Endothelial cell of umbilical vein (primary cell): ENCODE measurements at regions not wholly inside any gene's neighbourhood (a gene's known extent, or its start where the extent isn't known, plus 50 kb on each side); places are given as distances from the start of the nearest gene placed in this dataset.

Experiments used
- BruUV-seq: library from RNA; stranded (reverse); fragments of 400-500 nt; replicated peaks from 2 replicates; lab custom pipeline; 2021; lab: Mats Ljungman, UMichigan
- CTCF ChIA-PET: fragments of 300-600, 350-600 bp; sonication (Branson Sonifier 250); formaldehyde crosslinking; loops from one replicate; lab custom pipeline; 2021; ENCODE audit warnings: antibody characterized with exemption, inconsistent platforms; lab: Charles Lee
- POLR2A ChIA-PET: fragments of 300-600, 350-600 bp; sonication (Branson Sonifier 250); formaldehyde crosslinking; loops from one replicate; lab custom pipeline; 2021; ENCODE audit warnings: antibody characterized with exemption, inconsistent platforms; lab: Charles Lee
- DNase-seq: peaks from one replicate; pipeline ENCODE4 v3.0.0-alpha.2; 2011; ENCODE audit warnings: low read depth, low spot score
- FAIRE-seq: peaks from 2 replicates; lab custom pipeline; 2011; peaks lifted over from hg19 to GRCh38; lab: Jason Lieb, UNC
- H2AFZ ChIP-seq: 2 replicates; pipeline ENCODE4 v1.6.0; 2012; ENCODE audit warnings: low read depth, low read length, control low read depth, inconsistent platforms
- H3K27ac ChIP-seq: 2 replicates; pipeline ENCODE4 v1.5.1; 2011; ENCODE audit warnings: low read depth, mild to moderate bottlenecking, control low read depth, low read length, moderate library complexity; ENCODE audit not compliant: insufficient read depth
- H3K27me3 ChIP-seq, 2 experiments: 2 replicates each; pipeline versions ENCODE4 v1.6.0 to v1.6.1; 2011; ENCODE audit warnings: low read length in 2 of 2, mixed read lengths in 1 of 2; ENCODE audit not compliant: control insufficient read depth in 2 of 2, insufficient read depth in 2 of 2
- H3K36me3 ChIP-seq, 2 experiments: 2 replicates in 1 of 2; 3 replicates in 1 of 2; pipeline ENCODE4 v1.5.1; 2011; ENCODE audit warnings: low read length in 2 of 2, mild to moderate bottlenecking in 1 of 2, moderate library complexity in 1 of 2; ENCODE audit not compliant: control insufficient read depth in 2 of 2, insufficient read depth in 2 of 2; ENCODE audit errors: extremely low read depth in 1 of 2
- H3K4me1 ChIP-seq: 3 replicates; pipeline ENCODE4 v1.5.1; 2011; ENCODE audit warnings: mild to moderate bottlenecking, low read length; ENCODE audit not compliant: control insufficient read depth, insufficient read depth; ENCODE audit errors: extremely low read depth
- H3K4me2 ChIP-seq: 2 replicates; pipeline ENCODE4 v1.6.1; 2011; ENCODE audit warnings: low read length, control low read depth, mixed read lengths; ENCODE audit not compliant: insufficient read depth
- H3K4me3 ChIP-seq, 3 experiments: fragments of 200-600 bp in 1 of 3; sonication (generic), shearing (Covaris generic) in 1 of 3; replicated peaks in 1 of 3; 2 replicates each; pipeline ENCODE4 v1.5.1; 2011 to 2016; ENCODE audit warnings: control low read depth in 3 of 3, low read length in 3 of 3, mild to moderate bottlenecking in 2 of 3, inconsistent platforms in 1 of 3, low read depth in 1 of 3, moderate library complexity in 1 of 3; ENCODE audit not compliant: insufficient read depth in 1 of 3
- H3K79me2 ChIP-seq: 2 replicates; pipeline ENCODE4 v1.6.0; 2012; ENCODE audit warnings: low read length, inconsistent platforms; ENCODE audit not compliant: control insufficient read depth, insufficient read depth
- H3K9ac ChIP-seq: replicated peaks from 2 replicates; pipeline ENCODE3; 2011; ENCODE audit warnings: low read length, control low read depth; ENCODE audit not compliant: insufficient read depth; ENCODE audit errors: extremely low read depth
- H3K9me1 ChIP-seq: replicated peaks from 3 replicates; pipeline ENCODE4 v1.6.0; 2011; ENCODE audit warnings: mild to moderate bottlenecking, low read length; ENCODE audit not compliant: control insufficient read depth, insufficient read depth; ENCODE audit errors: extremely low read depth
- H3K9me3 ChIP-seq: replicated peaks from 2 replicates; pipeline ENCODE4 v1.5.1; 2012; ENCODE audit warnings: low read length, inconsistent platforms; ENCODE audit not compliant: control insufficient read depth, insufficient read depth
- H4K20me1 ChIP-seq: replicated peaks from 2 replicates; pipeline ENCODE3; 2011; ENCODE audit warnings: mild to moderate bottlenecking, low read length; ENCODE audit not compliant: control insufficient read depth, insufficient read depth; ENCODE audit errors: extremely low read depth
- CTCF ChIP-seq, 2 donors: IDR thresholded peaks; 1 replicate in 1 of 2; 2 replicates in 1 of 2; pipeline ENCODE4 v1.5.1; 2011; ENCODE audit warnings: low read length in 2 of 2, mild to moderate bottlenecking in 2 of 2, moderate library complexity in 2 of 2, control low read depth in 1 of 2, inconsistent platforms in 1 of 2, low read depth in 1 of 2; ENCODE audit not compliant: insufficient read depth in 1 of 2; ENCODE audit errors: extremely low read depth in 1 of 2
- EZH2 ChIP-seq: IDR thresholded peaks from 2 replicates; pipeline ENCODE4 v1.6.1; 2012; ENCODE audit warnings: borderline replicate concordance, low read depth, mild to moderate bottlenecking, moderate library complexity, low read length, inconsistent platforms; ENCODE audit not compliant: severe bottlenecking
- FOS ChIP-seq: IDR thresholded peaks from 2 replicates; pipeline ENCODE4 v1.6.1; 2011; ENCODE audit warnings: mild to moderate bottlenecking, low read length, moderate library complexity, borderline replicate concordance; ENCODE audit not compliant: insufficient read depth
- GATA2 ChIP-seq: IDR thresholded peaks from 2 replicates; pipeline ENCODE4 v1.7.0; 2011; ENCODE audit warnings: low read depth, mild to moderate bottlenecking, moderate library complexity, mixed read lengths, low read length; ENCODE audit not compliant: insufficient read length, insufficient read depth
- JUN ChIP-seq: IDR thresholded peaks from 2 replicates; pipeline ENCODE4 v1.6.1; 2011; ENCODE audit warnings: borderline replicate concordance, low read depth; ENCODE audit not compliant: insufficient read length, insufficient read depth
- MYC ChIP-seq: IDR thresholded peaks from one replicate; pipeline ENCODE4 v1.6.1; 2011; ENCODE audit warnings: mild to moderate bottlenecking, low read depth, low read length
- POLR2A ChIP-seq: IDR thresholded peaks from 2 replicates; pipeline ENCODE4 v1.6.1; 2012; ENCODE audit warnings: low read depth, mild to moderate bottlenecking, control low read depth, low read length
- POLR2AphosphoS5 ChIP-seq: IDR thresholded peaks from 2 replicates; pipeline ENCODE4 v1.6.1; 2012; ENCODE audit warnings: low read depth, mild to moderate bottlenecking, control low read depth, low read length, moderate library complexity; ENCODE audit not compliant: insufficient read depth
- dilution Hi-C: fragments of 300-500 bp; cut with MboI; formaldehyde crosslinking; loops from one replicate; pipeline ENCODE4 v1.15.0; 2019; ENCODE audit warnings: low sequenced_read_pairs; ENCODE audit not compliant: extremely low pct_ligation_motif_present
- intact Hi-C: fragments of 100-400 bp; cut with micrococcal nuclease; formaldehyde crosslinking; loops from one replicate; pipeline ENCODE4 v1.10.0; 2022

GRCh38 chr15:36400936-36401585, 178.4 kb upstream of the CDIN1 start:
- FAIRE-seq (no peak), DNase-seq (no peak)
- no peaks in the 10 kb centered on the region for H3K36me3 ChIP-seq
- BruUV-seq: no TSS peak
- H3K4me3 ChIP-seq: no peak overlapping the region
- no peak overlapping the region for H3K4me2 ChIP-seq
- no peaks in the 10 kb centered on the region for H3K9me1 ChIP-seq
- H3K9me3 ChIP-seq: no peaks in the 10 kb centered on the region
- H3K9ac ChIP-seq: no peak overlapping the region
- POLR2A ChIA-PET: no interaction called here
- H3K27me3 ChIP-seq: no peaks in the 10 kb centered on the region
- no peaks in the 10 kb centered on the region for H3K79me2 ChIP-seq
- intact Hi-C loops (no loop called here), dilution Hi-C loops (no loop called here)
- no peaks in the 10 kb centered on the region for H3K4me1 ChIP-seq
- CTCF ChIA-PET: no interaction called here
- no peak overlapping the region for H2AFZ ChIP-seq
- TF ChIP-seq POLR2AphosphoS5 (no peak), JUN (no peak), MYC (no peak), EZH2 (no peak), POLR2A (no peak), FOS (no peak), CTCF (IDR thresholded peaks at IDR 0.05; ENCODE audit: extremely low read depth in 1 of 2, insufficient read depth in 1 of 2, low read depth in 1 of 2, low read length in 2 of 2) (no peak), GATA2 (no peak)
- no peaks in the 10 kb centered on the region for H4K20me1 ChIP-seq
- H3K27ac ChIP-seq: no peak overlapping the region
